ENCODE measurements at regions not wholly inside any gene's neighbourhood (a gene's known extent, or its start where the extent isn't known, plus 50 kb on each side); places are given as distances from the start of the nearest gene placed in this dataset.

GRCh38 chr2:106978647-106979046, 92.7 kb upstream of the ST6GAL2 start:
- H3K9me3 ChIP-seq (ENCODE audit: control insufficient read depth, insufficient read depth, low read length): no peaks in the 10 kb centered on the region
- no peaks in the 10 kb centered on the region for H3K4me1 ChIP-seq (ENCODE audit: control insufficient read depth, low read length)
- no peak overlapping the region for H3K27ac ChIP-seq (ENCODE audit: low read depth, low read length)
- no peaks in the 10 kb centered on the region for H3K27me3 ChIP-seq (ENCODE audit: control insufficient read depth, low read length)
- no peaks in the 10 kb centered on the region for H3K79me2 ChIP-seq (ENCODE audit: control insufficient read depth, low read length)
- no peaks in the 10 kb centered on the region for H3K36me3 ChIP-seq (ENCODE audit: control insufficient read depth, low read length)
- TF ChIP-seq EZH2phosphoT487 (IDR thresholded peaks at IDR 0.05; ENCODE audit: borderline replicate concordance, low read length): no peak
- TF ChIP-seq CTCF (IDR thresholded peaks at IDR 0.05; ENCODE audit: low read depth, low read length, poor library complexity, severe bottlenecking): no peak
- H3F3A ChIP-seq (ENCODE audit: control insufficient read depth, insufficient read depth): no peaks in the 10 kb centered on the region
- H3K4me3 ChIP-seq (ENCODE audit: low read length): no peak overlapping the region
- H3K4me2 ChIP-seq (ENCODE audit: low read length): no peak overlapping the region
- H3K9me2 ChIP-seq (replicated peaks; ENCODE audit: control insufficient read depth, low read length): no peaks in the 10 kb centered on the region
- H4K20me1 ChIP-seq (ENCODE audit: control insufficient read depth, insufficient read depth, low read depth, low read length): no peaks in the 10 kb centered on the region

GRCh38 chr2:106981491-106981890, 95.5 kb upstream of the ST6GAL2 start:
- Histone ChIP-seq H3K79me2 (ENCODE audit: control insufficient read depth, low read length) (no peaks in the 10 kb centered on the region), H4K20me1 (ENCODE audit: control insufficient read depth, insufficient read depth, low read depth, low read length) (no peaks in the 10 kb centered on the region), H3K4me3 (ENCODE audit: low read length) (no peak overlapping the region), H3F3A (ENCODE audit: control insufficient read depth, insufficient read depth) (no peaks in the 10 kb centered on the region), H3K27ac (ENCODE audit: low read depth, low read length) (no peak overlapping the region), H3K9me3 (ENCODE audit: control insufficient read depth, insufficient read depth, low read length) (no peaks in the 10 kb centered on the region), H3K9me2 (replicated peaks; ENCODE audit: control insufficient read depth, low read length) (no peaks in the 10 kb centered on the region), H3K4me1 (ENCODE audit: control insufficient read depth, low read length) (no peaks in the 10 kb centered on the region), H3K4me2 (ENCODE audit: low read length) (no peak overlapping the region), H3K36me3 (ENCODE audit: control insufficient read depth, low read length) (no peaks in the 10 kb centered on the region), H3K27me3 (ENCODE audit: control insufficient read depth, low read length) (no peaks in the 10 kb centered on the region)
- no peak for TF ChIP-seq CTCF (IDR thresholded peaks at IDR 0.05; ENCODE audit: low read depth, low read length, poor library complexity, severe bottlenecking)
- no peak for TF ChIP-seq EZH2phosphoT487 (IDR thresholded peaks at IDR 0.05; ENCODE audit: borderline replicate concordance, low read length)

- H3K36me3 ChIP-seq (ENCODE audit: control insufficient read depth, low read length): no peaks in the 10 kb centered on the region
- no peaks in the 10 kb centered on the region for H3F3A ChIP-seq (ENCODE audit: control insufficient read depth, insufficient read depth)
- no peak overlapping the region for H3K4me2 ChIP-seq (ENCODE audit: low read length)
- TF ChIP-seq CTCF (IDR thresholded peaks at IDR 0.05; ENCODE audit: low read depth, low read length, poor library complexity, severe bottlenecking) (no peak), EZH2phosphoT487 (IDR thresholded peaks at IDR 0.05; ENCODE audit: borderline replicate concordance, low read length) (no peak)
- no peak overlapping the region for H3K27ac ChIP-seq (ENCODE audit: low read depth, low read length)
- H3K9me2 ChIP-seq (replicated peaks; ENCODE audit: control insufficient read depth, low read length): no peaks in the 10 kb centered on the region
- no peaks in the 10 kb centered on the region for H4K20me1 ChIP-seq (ENCODE audit: control insufficient read depth, insufficient read depth, low read depth, low read length)
- no peak overlapping the region for H3K4me3 ChIP-seq (ENCODE audit: low read length)
- H3K4me1 ChIP-seq (ENCODE audit: control insufficient read depth, low read length): no peaks in the 10 kb centered on the region
- H3K27me3 ChIP-seq (ENCODE audit: control insufficient read depth, low read length): no peaks in the 10 kb centered on the region
- H3K79me2 ChIP-seq (ENCODE audit: control insufficient read depth, low read length): no peaks in the 10 kb centered on the region
- no peaks in the 10 kb centered on the region for H3K9me3 ChIP-seq (ENCODE audit: control insufficient read depth, insufficient read depth, low read length)
Observed at GRCh38 chr2:106982350-106982749, 96.4 kb upstream of the ST6GAL2 start.

- no peak for TF ChIP-seq CTCF (IDR thresholded peaks at IDR 0.05; ENCODE audit: low read depth, low read length, poor library complexity, severe bottlenecking)
- TF ChIP-seq EZH2phosphoT487 (IDR thresholded peaks at IDR 0.05; ENCODE audit: borderline replicate concordance, low read length): no peak
- Histone ChIP-seq H4K20me1 (ENCODE audit: control insufficient read depth, insufficient read depth, low read depth, low read length) (no peaks in the 10 kb centered on the region), H3K36me3 (ENCODE audit: control insufficient read depth, low read length) (no peaks in the 10 kb centered on the region), H3K9me3 (ENCODE audit: control insufficient read depth, insufficient read depth, low read length) (no peaks in the 10 kb centered on the region), H3K79me2 (ENCODE audit: control insufficient read depth, low read length) (no peaks in the 10 kb centered on the region), H3K4me2 (ENCODE audit: low read length) (no peak overlapping the region), H3K27ac (ENCODE audit: low read depth, low read length) (no peak overlapping the region), H3K27me3 (ENCODE audit: control insufficient read depth, low read length) (no peaks in the 10 kb centered on the region), H3K4me1 (ENCODE audit: control insufficient read depth, low read length) (no peaks in the 10 kb centered on the region), H3F3A (ENCODE audit: control insufficient read depth, insufficient read depth) (no peaks in the 10 kb centered on the region), H3K9me2 (replicated peaks; ENCODE audit: control insufficient read depth, low read length) (no peaks in the 10 kb centered on the region), H3K4me3 (ENCODE audit: low read length) (no peak overlapping the region)
Observed at GRCh38 chr2:106983305-106983704, 97.3 kb upstream of the ST6GAL2 start.
